ENCODE measurements at regions not wholly inside any gene's neighbourhood (a gene's known extent, or its start where the extent isn't known, plus 50 kb on each side); places are given as distances from the start of the nearest gene placed in this dataset.

DNA sequence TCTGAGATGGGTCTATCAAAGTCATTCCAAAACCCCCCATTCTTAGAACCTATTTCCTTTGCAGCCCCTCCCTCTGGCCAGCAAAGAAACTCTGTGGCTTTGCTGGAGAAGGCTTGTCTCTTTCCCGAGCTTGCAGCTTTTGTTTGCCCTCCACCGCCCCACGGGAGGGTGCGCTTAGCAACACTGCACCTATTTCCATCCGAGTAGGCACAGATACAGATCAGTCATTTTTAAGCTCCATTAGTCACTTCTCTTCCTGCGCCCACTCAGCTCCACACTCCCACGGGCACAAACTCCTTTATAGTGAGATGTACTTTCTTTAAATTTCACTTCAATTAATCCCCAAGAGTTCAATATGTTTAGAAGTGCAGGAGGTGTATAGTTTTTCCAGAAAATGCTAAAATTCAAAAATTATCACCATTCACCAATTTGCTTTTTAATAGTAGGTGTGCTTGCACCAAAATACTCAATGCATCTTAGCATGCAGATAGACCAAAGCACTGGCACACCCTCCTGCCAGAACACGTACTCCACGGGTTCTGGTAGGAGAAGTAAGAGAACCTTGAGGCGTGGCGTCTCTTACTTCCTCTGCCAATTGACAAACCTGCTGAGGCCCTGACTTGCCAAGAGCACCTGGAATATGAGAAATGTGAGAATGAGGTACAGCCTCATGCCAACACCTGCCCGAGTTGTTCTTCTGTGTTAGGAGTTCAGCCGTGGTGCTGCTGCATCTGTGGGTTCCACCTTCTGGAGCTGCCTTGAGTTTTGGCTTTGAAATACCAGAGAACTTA, 183.7 kb downstream of the TEX29 start:
- 41 to 42% methylated on average over 13 of the region's 13 CpGs for WGBS, 2 donors
- H3K36me3 ChIP-seq = no peaks in the 10 kb centered on the region
- intact Hi-C loops (cut with DNase I) = no loop called here
- peaks cover 0 to 9% (median 0%) of the 10 kb centered on the region in 3 donors for H3K9me3 ChIP-seq
- peaks cover 0 to 39% (median 0%) of the 10 kb centered on the region in 4 donors for H3K27me3 ChIP-seq
- TF ChIP-seq, protein P1, sequence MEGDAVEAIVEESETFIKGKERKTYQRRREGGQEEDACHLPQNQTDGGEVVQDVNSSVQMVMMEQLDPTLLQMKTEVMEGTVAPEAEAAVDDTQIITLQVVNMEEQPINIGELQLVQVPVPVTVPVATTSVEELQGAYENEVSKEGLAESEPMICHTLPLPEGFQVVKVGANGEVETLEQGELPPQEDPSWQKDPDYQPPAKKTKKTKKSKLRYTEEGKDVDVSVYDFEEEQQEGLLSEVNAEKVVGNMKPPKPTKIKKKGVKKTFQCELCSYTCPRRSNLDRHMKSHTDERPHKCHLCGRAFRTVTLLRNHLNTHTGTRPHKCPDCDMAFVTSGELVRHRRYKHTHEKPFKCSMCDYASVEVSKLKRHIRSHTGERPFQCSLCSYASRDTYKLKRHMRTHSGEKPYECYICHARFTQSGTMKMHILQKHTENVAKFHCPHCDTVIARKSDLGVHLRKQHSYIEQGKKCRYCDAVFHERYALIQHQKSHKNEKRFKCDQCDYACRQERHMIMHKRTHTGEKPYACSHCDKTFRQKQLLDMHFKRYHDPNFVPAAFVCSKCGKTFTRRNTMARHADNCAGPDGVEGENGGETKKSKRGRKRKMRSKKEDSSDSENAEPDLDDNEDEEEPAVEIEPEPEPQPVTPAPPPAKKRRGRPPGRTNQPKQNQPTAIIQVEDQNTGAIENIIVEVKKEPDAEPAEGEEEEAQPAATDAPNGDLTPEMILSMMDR (IDR thresholded peaks at IDR 0.05) = no peak
- TF ChIP-seq POLR2A (IDR thresholded peaks at IDR 0.05) = no peak
- no peak overlapping the region for H3K27ac ChIP-seq
- no peak for DNase-seq
- H3K4me1 ChIP-seq = peaks cover 0 to 15% (median 0%) of the 10 kb centered on the region in 3 donors
- H3K4me3 ChIP-seq = no peak overlapping the region

DNA sequence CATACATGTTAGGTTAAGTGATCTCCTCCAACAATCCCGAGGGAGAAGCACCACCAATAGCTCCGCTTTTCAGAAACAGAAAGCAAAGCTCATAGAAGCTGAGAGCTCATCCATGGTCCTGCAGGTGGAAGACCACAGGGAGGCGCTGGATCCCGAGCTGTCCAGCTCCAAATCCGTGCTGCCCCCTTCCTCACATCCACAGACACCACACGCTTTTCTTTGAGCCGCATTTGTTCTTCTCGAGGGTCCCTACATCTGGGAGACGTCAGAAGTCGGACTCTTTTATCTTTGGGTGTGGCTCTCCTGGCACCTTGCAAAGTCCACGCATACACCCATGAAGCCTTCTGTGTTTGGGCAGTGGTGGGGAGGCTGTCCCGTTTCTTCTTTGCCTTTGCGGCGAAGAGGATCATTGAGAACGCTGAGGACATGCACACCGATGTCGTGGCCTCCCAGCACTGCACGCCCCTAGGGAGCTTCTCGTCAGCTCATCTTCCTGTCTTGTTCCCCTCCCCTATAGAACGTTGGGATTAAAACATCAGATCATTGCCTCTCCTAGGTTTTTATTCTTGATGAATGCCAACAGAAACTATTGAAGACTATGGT, 184.8 kb downstream of the TEX29 start:
- TF ChIP-seq, protein P1 (IDR thresholded peaks at IDR 0.05) = peak in 1 of 6 experiments; percentile 6
- TF ChIP-seq POLR2A (IDR thresholded peaks at IDR 0.05) = no peak
- Histone ChIP-seq H3K27ac (no peak overlapping the region), H3K27me3 (peaks cover 0 to 40% (median 0%) of the 10 kb centered on the region in 4 donors), H3K9me3 (peaks cover 0 to 9% (median 0%) of the 10 kb centered on the region in 3 donors), H3K4me1 (peaks cover 0 to 15% (median 0%) of the 10 kb centered on the region in 3 donors), H3K36me3 (no peaks in the 10 kb centered on the region), H3K4me3 (no peak overlapping the region)
- WGBS, 2 donors = 52 to 54% methylated on average over 17 to 20 of the region's 20 CpGs
- DNase-seq = no peak
- intact Hi-C loops (cut with DNase I) = no loop called here

DNA sequence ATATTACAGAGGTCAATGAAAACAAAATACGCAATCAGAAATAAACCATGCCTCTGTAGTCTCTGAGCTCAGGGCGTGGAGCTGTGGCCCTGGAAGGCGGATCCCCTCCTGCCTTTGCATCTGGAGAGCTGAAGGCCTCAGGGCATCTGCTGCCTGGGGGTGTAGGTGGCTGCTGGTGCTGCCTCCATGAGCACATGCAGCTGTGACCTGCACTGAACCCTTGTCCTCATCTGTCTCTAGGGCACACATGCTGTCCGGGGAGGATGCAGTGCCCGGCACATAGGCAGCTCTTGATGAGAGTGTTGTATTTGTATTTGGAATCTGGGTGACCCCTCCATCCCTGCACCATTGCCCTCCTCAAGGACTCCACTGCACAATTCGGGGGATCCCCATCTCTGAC, 185.7 kb downstream of the TEX29 start:
- WGBS, 2 donors = 75 to 79% methylated on average over 3 to 6 of the region's 6 CpGs
- Histone ChIP-seq H3K36me3 (no peaks in the 10 kb centered on the region), H3K9me3 (peaks cover 0 to 9% (median 0%) of the 10 kb centered on the region in 3 donors), H3K4me3 (no peak overlapping the region), H3K27me3 (peaks cover 0 to 44% (median 0%) of the 10 kb centered on the region in 4 donors), H3K4me1 (peaks cover 0 to 15% (median 0%) of the 10 kb centered on the region in 3 donors), H3K27ac (no peak overlapping the region)
- DNase-seq = no peak
- intact Hi-C loops (cut with DNase I) = no loop called here
- TF ChIP-seq, protein P1 (IDR thresholded peaks at IDR 0.05) = no peak
- no peak for TF ChIP-seq POLR2A (IDR thresholded peaks at IDR 0.05)

DNA sequence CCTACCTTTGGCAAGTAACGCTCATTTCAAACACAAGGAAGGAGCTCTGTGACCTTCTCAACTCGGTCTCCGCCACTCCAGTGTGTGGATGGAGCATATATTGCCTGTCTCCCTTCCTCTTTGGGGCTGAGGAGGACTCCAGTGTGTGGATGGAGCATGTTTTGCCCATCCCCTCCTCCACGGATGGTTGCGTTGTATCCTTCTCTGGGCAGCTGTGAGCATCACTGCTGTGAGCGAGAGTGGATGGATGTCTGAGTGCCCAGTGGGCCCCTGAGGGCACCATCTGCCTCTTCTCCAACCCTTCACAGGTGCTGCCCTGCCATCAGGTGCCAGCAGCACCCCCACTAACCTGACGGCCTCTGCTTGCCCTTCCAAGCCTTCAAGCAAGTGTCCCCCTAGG, 186.2 kb downstream of the TEX29 start:
- Histone ChIP-seq H3K27me3 (peaks cover 0 to 45% (median 0%) of the 10 kb centered on the region in 4 donors), H3K9me3 (peaks cover 0 to 4% (median 0%) of the 10 kb centered on the region in 3 donors), H3K4me1 (peaks cover 0 to 15% (median 0%) of the 10 kb centered on the region in 3 donors), H3K27ac (no peak overlapping the region), H3K36me3 (no peaks in the 10 kb centered on the region), H3K4me3 (no peak overlapping the region)
- no peak for DNase-seq
- TF ChIP-seq, protein P1 (IDR thresholded peaks at IDR 0.05) = no peak
- TF ChIP-seq POLR2A (IDR thresholded peaks at IDR 0.05) = no peak
- intact Hi-C loops (cut with DNase I) = no loop called here
- WGBS, 2 donors = 79 to 87% methylated on average over 7 of the region's 7 CpGs
